ENCODE measurements at regions not wholly inside any gene's neighbourhood (a gene's known extent, or its start where the extent isn't known, plus 50 kb on each side); places are given as distances from the start of the nearest gene placed in this dataset.

GRCh38 chr18:27411013-27411412 is 225.9 kb upstream of the CHST9 start:
- TF ChIP-seq POLR2AphosphoS5 (IDR thresholded peaks at IDR 0.05), result no peak
- no peak for TF ChIP-seq CTCF (IDR thresholded peaks at IDR 0.05)
- no peak for TF ChIP-seq POLR2A (IDR thresholded peaks at IDR 0.05)
- no peak for TF ChIP-seq EP300 (IDR thresholded peaks at IDR 0.05)
- Histone ChIP-seq H3K9me3 (no peaks in the 10 kb centered on the region), H3K4me3 (no peak overlapping the region), H3K27ac (no peak overlapping the region), H3K4me1 (peaks cover 0 to 4% (median 0%) of the 10 kb centered on the region in 3 donors), H3K27me3 (no peaks in the 10 kb centered on the region), H3K36me3 (no peaks in the 10 kb centered on the region)
- no peak for ATAC-seq
- WGBS, 2 donors (ENCODE audit: low coverage in 1 of 2), result 58 to 83% methylated on average over 1 of the region's 1 CpG

- no peaks in the 10 kb centered on the region for H3K36me3 ChIP-seq
- no peaks in the 10 kb centered on the region for H3K9me3 ChIP-seq
- ATAC-seq, result no peak
- no peak overlapping the region for H3K27ac ChIP-seq
- H3K4me3 ChIP-seq, result no peak overlapping the region
- 74 to 86% methylated on average over 2 of the region's 2 CpGs for WGBS, 2 donors (ENCODE audit: low coverage in 1 of 2)
- no peaks in the 10 kb centered on the region for H3K27me3 ChIP-seq
- H3K4me1 ChIP-seq, result no peaks in the 10 kb centered on the region
- no peak for TF ChIP-seq POLR2A (IDR thresholded peaks at IDR 0.05)
- no peak for TF ChIP-seq EP300 (IDR thresholded peaks at IDR 0.05)
- no peak for TF ChIP-seq CTCF (IDR thresholded peaks at IDR 0.05)
- TF ChIP-seq POLR2AphosphoS5 (IDR thresholded peaks at IDR 0.05), result no peak
Measured at GRCh38 chr18:27404855-27405254, 219.7 kb upstream of the CHST9 start.

GRCh38 chr18:27400001-27400400 is 214.9 kb upstream of the CHST9 start:
- no peak for TF ChIP-seq CTCF (IDR thresholded peaks at IDR 0.05)
- TF ChIP-seq POLR2AphosphoS5 (IDR thresholded peaks at IDR 0.05), result no peak
- TF ChIP-seq EP300 (IDR thresholded peaks at IDR 0.05), result no peak
- TF ChIP-seq POLR2A (IDR thresholded peaks at IDR 0.05), result no peak
- Histone ChIP-seq H3K4me1 (no peaks in the 10 kb centered on the region), H3K4me3 (no peak overlapping the region), H3K9me3 (no peaks in the 10 kb centered on the region), H3K27ac (no peak overlapping the region), H3K36me3 (no peaks in the 10 kb centered on the region), H3K27me3 (no peaks in the 10 kb centered on the region)
- no peak for ATAC-seq
- 66% methylated on average over 9 of the region's 9 CpGs; no CpG with 5 or more reads in 1 of the 2 donors for WGBS, 2 donors (ENCODE audit: low coverage in 1 of 2)

GRCh38 chr18:27395752-27396151 is 210.6 kb upstream of the CHST9 start:
- H3K4me3 ChIP-seq, result no peak overlapping the region
- WGBS, 2 donors (ENCODE audit: low coverage in 1 of 2), result 42 to 63% methylated on average over 1 of the region's 1 CpG
- H3K9me3 ChIP-seq, result no peaks in the 10 kb centered on the region

More at GRCh38 chr18:27395752-27396151, 210.6 kb upstream of the CHST9 start:
- no peaks in the 10 kb centered on the region for H3K27me3 ChIP-seq
- no peak for ATAC-seq
- H3K36me3 ChIP-seq, result no peaks in the 10 kb centered on the region
- TF ChIP-seq EP300 (IDR thresholded peaks at IDR 0.05), result no peak
- no peak for TF ChIP-seq POLR2AphosphoS5 (IDR thresholded peaks at IDR 0.05)
- no peak for TF ChIP-seq POLR2A (IDR thresholded peaks at IDR 0.05)
- no peak for TF ChIP-seq CTCF (IDR thresholded peaks at IDR 0.05)
- H3K27ac ChIP-seq, result no peak overlapping the region
- no peaks in the 10 kb centered on the region for H3K4me1 ChIP-seq
